IPS-NIHi7 (cell line): ENCODE measurements at regions not wholly inside any gene's neighbourhood (a gene's known extent, or its start where the extent isn't known, plus 50 kb on each side); places are given as distances from the start of the nearest gene placed in this dataset.

Experiments used
- DNase-seq: peaks from one replicate; pipeline ENCODE4 v3.0.0; 2012; ENCODE audit warnings: mixed read lengths; ENCODE audit errors: extremely low spot score

GRCh38 chr12:67370979-67371378 lies 101.8 kb downstream of the CAND1 start:
- no peak for DNase-seq

- no peak for DNase-seq
Observed at GRCh38 chr12:67377021-67377420, 107.9 kb downstream of the CAND1 start.

GRCh38 chr12:67377541-67377940 lies 108.4 kb downstream of the CAND1 start:
- no peak for DNase-seq

- DNase-seq: no peak
Observed at GRCh38 chr12:67382241-67382871, 113.2 kb downstream of the CAND1 start.

- no peak for DNase-seq
Observed at GRCh38 chr12:67386869-67387565, 117.9 kb downstream of the CAND1 start.

GRCh38 chr12:67388331-67389138 lies 119.4 kb downstream of the CAND1 start:
- peak; percentile 41 for DNase-seq

- DNase-seq: no peak
Observed at GRCh38 chr12:67390273-67390672, 121.1 kb downstream of the CAND1 start.

GRCh38 chr12:67391034-67391433 lies 121.9 kb downstream of the CAND1 start:
- DNase-seq: no peak

- DNase-seq: no peak
Observed at GRCh38 chr12:67391656-67392055, 122.5 kb downstream of the CAND1 start.

- peak; percentile 39 for DNase-seq
Observed at GRCh38 chr12:67394550-67394949, 125.4 kb downstream of the CAND1 start.

GRCh38 chr12:67400742-67401141 lies 131.6 kb downstream of the CAND1 start:
- DNase-seq: no peak

- DNase-seq: no peak
Observed at GRCh38 chr12:67410246-67410645, 141.1 kb downstream of the CAND1 start.

- DNase-seq: no peak
Observed at GRCh38 chr12:67410667-67411067, 141.5 kb downstream of the CAND1 start.

GRCh38 chr12:67411562-67411961 lies 142.4 kb downstream of the CAND1 start:
- no peak for DNase-seq

GRCh38 chr12:67413577-67413976 lies 144.4 kb downstream of the CAND1 start:
- DNase-seq: no peak

- DNase-seq: no peak
Observed at GRCh38 chr12:67414011-67414715, 145.0 kb downstream of the CAND1 start.

GRCh38 chr12:67415473-67415872 lies 146.3 kb downstream of the CAND1 start:
- peak; percentile 58 for DNase-seq

GRCh38 chr12:67419810-67420209 lies 150.7 kb downstream of the CAND1 start:
- peak; percentile 33 for DNase-seq

GRCh38 chr12:67420506-67420905 lies 151.3 kb downstream of the CAND1 start:
- DNase-seq: no peak

- DNase-seq: no peak
Observed at GRCh38 chr12:67422081-67422480, 152.9 kb downstream of the CAND1 start.

- DNase-seq: no peak
Observed at GRCh38 chr12:67424784-67425183, 155.6 kb downstream of the CAND1 start.

- no peak for DNase-seq
Observed at GRCh38 chr12:67425394-67425793, 156.2 kb downstream of the CAND1 start.
